ENCODE measurements at regions not wholly inside any gene's neighbourhood (a gene's known extent, or its start where the extent isn't known, plus 50 kb on each side); places are given as distances from the start of the nearest gene placed in this dataset.
"Not testable (repeated sequence)": the region's sequence is repeated elsewhere in the genome, so short reads cannot be mapped to it uniquely, and the experiment has no call there.

DNA sequence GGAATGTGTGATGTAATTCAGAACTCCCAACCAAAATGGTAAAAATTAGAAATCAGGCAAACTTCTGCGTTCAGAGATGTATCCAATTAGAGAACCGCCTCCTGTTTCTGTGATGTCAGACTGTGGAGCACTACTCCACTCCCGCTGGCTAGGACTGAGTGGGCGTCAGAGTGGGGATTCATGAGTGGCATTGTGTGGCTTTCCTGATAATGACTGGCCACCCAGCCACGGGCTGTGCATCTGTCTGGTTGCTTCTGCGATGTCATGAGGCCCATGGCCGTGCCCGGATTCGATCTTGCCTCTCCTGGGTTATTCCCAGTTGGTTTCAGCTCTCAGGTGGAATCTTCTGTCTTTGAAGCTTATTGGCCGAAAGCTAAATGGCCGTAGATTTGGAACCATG lies 87.1 kb upstream of the KCNA1 start:
- no peak for DNase-seq

DNA sequence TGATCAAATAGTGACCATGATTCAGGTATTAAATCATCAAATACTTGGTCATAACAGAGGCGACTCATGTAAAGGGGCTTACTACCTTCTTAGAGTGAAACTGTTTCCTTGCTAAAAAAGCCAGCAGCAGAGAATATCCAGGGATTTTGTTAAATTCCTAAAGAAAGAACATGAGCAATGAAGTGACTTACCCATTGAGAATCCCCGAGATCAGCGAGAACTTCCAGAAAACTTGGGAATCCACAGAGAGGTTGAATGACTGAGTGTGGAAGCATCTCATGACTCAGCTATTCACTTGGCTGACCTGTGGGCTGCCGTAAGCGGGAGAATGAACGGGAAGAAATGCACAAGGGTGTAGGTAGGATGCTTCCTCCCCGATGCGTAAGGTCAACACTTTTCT lies 85.3 kb upstream of the KCNA1 start:
- no peak for DNase-seq

DNA sequence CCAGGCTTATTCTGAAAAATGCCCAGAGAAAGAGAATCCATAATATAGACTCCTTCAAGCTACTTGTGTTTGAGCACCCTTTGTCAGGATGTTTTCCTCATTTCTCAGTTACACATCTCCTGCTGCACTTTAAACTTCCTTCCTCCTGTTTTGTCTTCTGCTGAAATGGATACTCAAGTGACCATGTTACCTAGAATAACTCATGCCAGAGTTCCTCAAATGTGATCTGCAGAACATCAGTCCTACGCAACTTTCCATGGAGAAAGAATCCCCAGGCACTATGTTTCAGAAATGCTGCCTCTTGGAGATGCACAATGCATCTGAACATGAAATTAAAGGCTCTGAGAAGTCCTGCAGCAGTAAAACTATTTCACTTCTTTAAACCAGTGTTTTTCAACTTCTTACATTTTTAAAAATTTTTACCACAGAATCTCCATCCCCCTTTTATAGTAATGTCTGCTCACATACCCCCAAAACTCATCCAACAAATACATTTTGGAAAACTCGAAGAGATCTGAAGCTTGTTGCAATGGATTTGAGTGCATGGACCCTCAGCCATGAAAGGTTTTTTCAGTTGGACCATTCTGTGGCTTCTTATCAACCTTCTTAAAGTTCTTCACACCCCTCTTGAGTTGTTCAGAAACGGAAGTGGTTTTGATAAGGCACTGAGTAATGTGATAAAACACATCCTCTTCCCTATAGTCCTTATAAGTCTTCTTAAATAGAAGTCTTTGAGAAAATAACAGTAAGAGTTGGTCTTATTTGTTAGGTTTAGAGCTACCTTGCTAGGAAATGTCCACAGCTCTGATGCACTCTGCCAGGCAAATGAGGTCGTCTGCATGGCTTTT lies 84.5 kb upstream of the KCNA1 start:
- no peak for DNase-seq

DNA sequence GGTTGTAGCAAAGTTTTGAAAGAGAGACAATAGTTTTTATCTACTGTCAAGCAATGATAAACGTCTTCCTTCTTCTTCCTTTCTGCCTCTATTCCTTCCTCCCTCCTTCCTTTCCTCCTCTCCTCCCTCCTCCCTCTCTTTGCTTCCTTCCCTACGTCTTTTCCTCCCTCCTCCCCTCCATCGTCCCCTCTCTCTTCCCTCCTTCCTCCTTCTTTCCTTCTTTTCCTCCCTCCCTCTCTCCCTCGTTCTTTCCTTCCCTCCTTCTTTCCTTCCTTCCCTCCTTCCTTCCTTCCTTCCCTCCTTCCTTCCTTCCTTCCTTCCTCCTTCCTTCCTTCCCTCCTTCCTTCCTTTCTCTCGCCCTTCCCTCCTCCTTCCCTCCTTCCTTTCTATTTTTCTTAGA lies 82.8 kb upstream of the KCNA1 start:
- no peak for DNase-seq

DNA sequence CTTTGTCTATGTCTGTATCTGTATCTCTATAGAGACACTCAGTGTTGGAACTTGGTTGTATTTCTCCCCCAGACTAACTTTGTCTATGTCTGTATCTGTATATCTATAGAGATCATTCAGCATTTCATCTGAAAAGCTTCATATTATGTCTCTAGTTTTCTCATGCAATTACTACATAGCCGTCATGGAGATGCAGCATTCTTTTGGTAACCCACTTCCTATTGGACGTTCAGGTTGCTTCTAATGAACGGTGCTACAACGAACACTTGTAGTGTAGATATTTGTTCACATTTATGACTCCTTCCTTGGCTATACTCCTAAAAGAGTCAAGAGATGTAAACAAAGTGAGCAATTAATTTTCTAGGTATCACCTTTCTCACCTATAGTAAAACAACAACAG lies 81.5 kb upstream of the KCNA1 start:
- no peak for DNase-seq

DNA sequence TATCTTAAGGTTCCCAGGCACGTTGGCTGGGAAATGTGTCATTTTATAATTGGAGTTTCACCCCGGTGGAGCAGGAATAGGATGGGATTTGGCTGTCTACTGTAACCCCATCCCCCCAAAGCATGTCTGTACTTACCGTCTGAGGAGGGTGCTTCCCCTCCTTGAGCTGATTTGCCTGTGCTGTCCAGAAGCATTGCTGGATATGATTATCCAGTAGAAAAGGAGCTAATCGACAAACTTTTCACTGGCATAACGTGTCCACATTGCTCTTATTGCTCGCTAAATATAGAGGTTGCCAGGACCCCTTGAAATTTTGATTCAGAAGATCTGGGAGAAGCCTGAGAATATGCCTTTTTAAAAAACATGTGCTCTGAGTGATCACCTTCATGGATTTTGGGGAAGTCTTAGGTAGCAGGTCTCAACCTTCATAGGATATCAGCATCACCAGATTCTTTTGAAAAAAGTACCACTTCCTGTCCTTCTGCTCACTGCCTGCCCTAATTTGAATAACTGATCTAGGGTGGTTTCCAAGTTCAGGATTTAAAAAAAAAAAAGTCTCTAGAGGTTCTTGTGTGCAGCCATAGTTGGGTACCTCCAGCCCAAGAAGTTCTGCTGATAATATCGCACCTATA lies 80.4 kb upstream of the KCNA1 start:
- no peak for DNase-seq

DNA sequence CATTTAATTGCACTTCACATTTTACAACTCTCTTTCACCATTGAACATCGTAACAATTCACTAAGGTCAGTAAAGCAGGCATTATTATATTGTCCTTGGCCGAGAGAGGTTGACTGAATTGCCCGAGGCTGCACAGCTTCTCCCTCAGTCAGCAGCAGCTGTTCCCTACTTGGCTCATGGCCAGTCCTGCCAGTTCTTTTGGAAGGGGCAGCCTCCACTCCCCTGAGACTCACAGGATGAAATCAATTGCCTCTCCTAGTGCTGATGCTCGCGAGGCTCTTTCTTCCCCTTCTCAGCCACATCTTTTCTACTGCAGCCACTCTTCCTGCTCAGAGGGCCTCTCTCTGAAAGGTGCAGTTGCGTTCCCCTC lies 79.9 kb upstream of the KCNA1 start:
- DNase-seq, result no peak

DNA sequence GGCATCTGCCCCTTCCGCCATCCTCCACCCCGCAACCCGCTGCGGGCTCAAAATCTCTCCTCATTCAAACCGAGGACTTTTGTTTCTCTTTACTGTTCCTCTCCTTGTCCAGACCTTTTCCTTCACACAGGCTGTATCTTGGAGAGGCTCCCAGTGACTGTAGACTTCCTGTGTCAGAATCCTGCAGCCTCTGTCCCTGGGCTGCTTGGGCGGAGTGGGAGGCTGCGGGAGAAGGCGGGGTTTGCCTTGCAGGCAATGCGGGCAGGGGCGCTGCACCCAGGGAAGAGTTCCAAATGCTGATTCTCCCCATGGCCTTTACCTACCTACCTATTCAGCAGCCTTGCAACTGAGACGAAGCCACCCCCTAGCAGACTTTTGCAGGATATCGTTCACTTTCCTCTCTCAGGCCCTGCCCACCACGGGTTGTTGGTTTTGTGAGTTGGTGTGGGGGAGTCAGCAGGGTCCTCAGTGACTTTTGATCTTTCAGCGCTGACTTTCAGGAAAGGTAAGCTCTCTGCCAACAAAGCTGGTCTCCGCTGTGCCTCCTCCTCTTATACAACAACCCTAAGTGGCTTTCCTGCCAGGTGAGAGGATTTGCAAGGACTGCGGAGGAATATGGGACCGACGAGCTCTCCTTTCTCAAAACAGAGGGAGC lies 79.0 kb upstream of the KCNA1 start:
- DNase-seq, result no peak

DNA sequence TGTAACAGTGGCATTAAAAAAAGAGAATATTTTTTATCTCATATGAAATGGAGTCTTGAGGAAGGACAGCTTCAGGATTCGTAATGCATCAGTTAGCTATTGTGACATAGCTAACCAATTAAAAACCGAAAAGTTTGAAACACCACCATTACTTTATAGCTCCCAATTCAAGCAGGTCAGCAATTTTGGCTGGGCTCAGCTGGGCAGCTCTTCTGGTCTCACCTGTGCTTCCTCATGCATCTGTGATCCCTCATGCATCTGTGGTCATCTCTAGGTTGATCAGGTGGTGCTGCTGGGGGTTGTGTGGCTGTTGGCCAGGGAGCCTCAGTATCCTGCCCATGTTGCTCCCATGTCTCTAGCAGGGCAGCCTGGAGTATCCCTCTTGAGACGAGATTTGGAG lies 76.7 kb upstream of the KCNA1 start:
- no peak for DNase-seq

DNA sequence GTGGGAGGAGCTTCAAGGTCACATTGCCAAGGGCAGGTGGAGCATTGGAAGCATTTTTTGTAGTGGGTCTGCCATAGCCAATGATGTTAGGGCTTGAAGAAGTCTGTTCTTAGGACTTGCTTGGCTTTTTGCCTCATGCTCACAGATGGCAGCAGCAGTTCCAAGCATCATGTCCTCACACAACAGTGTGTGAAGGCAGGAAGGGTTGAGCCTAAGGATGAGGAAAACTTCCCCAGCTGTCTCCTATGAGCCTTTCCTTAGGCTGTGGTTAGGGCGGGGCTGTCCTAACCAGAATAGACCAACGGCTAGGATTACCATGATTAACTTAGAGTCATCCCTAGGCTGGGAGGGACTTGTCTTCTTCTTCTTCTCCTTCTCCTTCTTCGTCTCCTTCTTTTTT lies 76.2 kb upstream of the KCNA1 start:
- DNase-seq, result no peak

DNA sequence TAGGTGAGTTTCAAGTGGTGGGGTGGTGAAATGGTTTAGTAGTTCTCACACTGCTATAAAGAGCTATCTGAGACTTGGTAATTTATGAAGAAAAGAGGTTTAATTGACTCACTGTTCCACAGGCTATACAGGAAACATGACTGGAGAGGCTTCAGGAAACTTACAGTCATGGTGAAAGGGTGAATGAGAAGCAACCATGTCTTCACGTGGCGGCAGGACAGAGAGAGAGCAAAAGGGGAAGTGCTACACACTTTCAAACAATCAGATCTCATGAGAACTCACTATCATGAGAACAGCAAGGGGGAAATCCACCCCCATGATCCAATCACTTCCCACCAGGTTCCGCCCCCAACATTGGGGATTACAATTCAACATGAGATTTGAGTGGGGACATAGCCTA lies 67.3 kb upstream of the KCNA1 start:
- DNase-seq, result not testable (repeated sequence)

DNA sequence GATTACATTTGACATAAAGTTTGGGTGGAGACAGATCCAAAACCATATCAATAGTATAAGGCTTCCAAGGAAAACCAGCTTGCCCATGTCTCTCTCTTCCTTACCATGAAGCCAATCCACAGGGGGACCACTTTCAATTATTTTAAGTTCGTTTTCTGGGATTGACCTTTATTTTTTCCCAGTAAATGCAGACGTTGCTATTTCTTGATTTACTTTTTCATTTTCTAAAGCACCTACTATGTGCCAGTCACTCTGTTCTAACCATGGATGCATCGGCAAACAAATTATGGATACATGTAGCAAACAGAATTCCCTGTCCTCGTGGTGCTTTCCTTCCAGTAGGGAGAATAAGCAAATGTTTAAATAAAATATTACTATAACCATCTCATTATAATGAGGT lies 65.8 kb upstream of the KCNA1 start:
- DNase-seq, result no peak

DNA sequence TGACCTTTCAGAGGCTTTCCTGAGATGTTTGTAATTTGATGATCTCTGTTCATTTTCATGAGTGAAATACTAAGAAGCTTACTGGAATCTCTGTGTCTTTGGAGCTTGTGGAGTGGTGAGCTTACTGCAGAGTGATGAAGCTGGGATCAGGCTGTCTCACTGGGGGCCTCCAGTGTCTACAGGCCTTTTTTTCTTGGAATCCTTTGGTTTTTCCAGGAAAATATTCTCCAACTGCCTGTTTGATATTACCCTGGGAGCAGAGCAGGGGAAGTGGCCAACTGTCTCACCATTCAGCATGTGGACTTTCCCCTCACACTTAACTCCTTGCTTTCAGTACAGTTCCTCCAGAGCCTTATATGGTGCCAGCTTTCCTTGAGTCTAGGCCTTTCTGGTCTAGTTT lies 62.0 kb upstream of the KCNA1 start:
- no peak for DNase-seq

DNA sequence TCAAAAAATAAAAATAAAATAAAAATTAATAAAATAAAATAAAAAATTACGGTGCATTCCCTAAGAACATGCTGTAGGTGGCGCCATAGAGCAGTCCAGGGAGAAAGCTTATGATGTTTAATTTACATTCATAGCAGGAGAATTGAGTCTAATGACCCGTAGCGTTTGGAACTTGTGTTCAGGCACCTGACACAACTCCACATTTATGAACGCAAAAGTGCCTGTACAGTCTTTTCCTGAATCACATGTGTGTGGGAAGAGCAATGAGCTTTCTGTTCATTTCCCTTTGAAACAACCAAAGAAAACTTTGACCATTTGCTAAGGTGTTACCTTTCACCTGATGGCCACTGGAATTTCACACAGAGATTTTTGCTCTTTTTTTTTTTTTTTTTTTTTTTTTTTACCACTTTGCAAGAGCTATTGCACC lies 60.6 kb upstream of the KCNA1 start:
- no peak for DNase-seq

DNA sequence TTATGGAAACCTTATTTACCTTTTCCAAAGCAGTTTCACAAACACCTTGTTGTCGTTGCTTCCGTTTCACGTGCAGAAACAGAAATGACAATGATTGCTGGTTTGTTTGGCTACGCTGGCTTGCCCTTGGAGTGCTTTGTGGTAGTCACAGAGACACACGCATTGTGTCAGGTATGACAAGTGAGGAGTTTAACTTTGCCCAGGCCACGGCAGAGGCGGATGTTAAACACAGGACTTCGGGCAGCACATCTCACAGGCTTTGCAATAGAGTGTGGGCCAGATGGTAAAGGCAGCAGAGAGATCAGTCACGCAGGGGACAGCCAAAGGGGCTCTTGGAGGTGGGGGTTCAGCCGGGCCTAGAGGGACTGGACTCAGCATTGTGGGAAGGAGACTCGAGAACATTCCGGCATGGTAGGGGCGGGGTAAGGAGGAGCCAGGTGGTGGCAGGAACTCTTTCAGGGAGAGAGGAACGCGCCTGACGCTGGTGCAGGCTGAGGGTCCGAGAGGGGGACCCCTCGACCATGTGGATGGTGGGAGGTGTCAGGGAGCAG lies 59.8 kb upstream of the KCNA1 start:
- DNase-seq, result no peak

DNA sequence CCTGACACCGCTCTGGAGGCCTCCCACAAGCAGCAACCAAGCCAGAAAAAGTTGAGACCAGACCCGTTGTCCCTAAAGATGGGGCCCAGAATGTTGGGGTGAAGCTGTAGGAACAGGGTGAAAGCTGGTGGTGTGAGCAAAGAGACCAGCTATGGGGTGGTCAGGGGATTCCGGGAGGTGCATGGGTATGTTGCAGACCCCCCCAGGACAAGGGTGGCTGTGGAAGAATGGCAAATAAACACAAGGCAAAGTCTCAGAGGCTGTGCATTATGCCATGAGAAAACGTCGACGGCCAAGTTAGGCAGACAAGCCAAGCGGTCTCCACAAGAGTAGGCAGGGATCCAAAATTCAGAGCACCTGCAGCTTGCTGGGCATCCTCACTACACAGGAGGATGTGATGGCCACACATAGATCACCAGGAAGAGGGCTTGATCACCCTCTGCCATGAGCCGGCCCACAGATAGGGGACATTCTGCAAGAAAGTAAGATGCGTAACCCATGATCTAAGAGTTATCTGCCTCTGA lies 58.8 kb upstream of the KCNA1 start:
- DNase-seq, result no peak

DNA sequence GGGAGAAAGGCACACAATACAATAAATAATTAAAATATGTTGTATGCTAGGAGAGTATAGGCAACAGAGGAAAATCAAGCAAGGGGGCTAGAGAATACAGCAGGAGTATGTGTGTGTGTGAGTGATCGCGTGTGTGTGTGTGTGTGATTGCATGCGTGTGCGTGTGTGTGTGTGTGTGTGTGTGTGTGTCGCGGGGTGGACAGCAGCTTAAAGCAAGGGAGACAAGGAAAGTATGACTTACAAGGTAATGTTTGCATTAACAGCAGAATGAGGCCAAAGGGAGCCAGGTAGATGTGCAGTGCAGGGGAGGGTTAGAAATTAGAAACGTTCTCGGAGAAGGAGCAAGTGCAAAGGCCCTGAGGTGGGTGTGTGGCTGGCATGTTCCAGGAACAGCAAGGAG lies 57.4 kb upstream of the KCNA1 start:
- no peak for DNase-seq

DNA sequence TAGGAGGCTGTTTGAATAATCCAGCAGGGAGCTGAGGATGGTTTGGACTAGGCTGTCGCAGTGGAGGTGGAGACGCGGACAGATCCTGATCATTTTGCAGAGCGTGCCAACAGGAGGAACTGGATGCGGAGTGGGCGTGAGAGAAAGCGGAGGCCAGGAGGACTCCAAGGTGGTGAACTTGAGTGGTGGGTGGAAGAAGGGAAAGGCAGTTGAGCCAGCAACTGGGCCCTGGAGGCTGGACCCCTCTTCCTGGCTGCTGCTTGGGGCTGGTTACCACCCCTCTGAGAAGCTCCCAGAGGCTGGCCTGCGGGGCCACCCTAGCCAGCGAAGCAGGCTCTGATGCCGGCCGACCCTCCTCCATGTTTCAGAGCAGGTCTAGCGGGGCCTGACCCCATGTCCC lies 56.8 kb upstream of the KCNA1 start:
- no peak for DNase-seq

DNA sequence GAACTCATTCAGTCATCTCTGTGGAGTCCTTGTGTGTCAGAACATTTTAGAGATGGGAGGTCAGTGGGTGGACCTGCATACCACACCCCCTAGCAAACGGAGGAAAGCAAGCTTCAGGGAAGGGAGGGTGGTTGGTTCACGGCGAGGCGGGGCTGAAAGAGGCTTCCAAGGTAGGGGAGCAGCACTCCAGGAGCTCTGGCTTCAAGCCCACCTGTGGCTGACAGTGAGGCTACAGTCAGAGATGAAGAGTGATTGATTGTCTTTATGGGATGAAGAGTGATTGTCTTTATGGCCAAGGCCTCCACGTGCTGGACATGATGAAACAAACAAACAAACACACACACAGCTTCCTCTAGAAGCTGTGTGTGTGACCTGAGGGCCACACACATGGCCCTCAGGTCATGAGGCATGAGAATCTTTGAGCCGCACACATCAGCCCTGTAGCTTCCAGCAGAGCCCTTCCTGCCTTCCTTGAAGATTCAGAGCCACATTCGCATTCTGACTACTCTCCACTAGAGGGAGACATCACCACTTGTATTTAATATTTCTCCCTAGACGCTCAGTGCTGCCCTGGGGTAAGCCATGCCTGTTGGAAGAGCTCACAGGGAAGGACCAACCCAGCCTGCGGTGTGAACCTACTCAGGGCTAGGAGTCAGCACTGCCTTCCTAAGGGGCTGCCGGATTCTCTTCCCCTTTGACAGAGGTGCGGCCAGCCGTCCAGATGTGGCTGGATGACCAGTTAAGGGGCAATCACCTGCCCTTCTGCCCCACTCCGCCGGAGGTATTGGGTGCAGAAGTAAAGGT lies 54.4 kb upstream of the KCNA1 start:
- peak; percentile 34 for DNase-seq

DNA sequence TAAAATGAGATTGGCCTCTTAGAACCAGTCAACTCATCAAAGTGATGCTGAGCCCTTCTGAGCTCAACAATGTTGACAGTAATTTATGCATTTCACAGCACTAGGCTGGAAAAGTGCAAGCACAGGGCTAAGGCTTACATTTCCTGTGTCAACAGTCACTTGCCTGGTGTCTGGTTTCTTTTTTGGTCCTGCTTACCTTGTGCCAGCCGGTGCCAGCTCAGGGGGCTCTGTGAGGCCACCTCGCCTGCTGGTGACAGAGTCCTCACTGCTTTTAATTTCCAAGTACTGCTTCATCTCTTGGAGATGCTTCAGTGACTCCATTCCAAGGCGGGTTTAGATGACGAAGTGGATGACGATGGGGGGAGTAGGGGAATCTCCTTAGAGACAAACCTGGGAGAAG lies 53.1 kb upstream of the KCNA1 start:
- DNase-seq, result no peak

DNA sequence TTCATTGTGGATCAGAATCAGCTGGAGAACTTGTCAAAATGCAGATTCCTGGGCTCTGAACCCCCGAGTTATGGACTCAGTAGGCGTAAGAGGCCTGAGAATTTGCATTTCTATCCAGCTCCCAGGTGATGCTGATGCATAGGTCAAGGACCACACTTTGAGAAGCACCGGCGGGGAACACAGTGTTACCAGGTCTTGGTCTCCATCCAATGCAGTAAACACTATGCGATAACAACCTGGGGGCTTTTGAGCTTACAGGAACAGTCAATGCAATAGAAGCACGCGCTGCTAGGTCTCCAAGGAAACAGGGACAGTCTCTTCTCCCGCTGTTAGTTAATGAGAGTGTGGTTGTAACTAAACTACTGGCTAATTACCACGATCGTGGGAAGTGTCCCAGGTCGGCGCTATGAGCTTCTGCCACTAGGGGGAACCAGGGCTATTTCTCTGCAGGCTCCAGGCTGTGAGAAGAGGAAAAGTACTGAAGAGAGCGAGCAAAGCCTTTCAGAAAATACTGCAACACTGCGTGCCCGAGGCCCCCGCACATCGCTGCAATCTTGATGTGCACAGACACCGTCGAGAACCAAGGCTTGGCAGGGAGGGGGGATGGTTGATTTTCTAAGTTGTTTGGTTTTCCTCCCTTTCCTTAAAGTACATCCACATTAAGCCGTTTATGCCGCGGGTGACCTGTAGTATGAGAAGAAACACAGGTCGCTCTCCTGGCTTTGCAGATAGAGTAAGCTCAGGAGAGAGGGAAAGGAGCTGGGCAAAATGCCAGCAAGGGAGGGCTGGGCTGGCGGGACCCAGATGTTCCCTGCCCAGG lies 52.0 kb upstream of the KCNA1 start:
- peak; percentile 57 for DNase-seq

DNA sequence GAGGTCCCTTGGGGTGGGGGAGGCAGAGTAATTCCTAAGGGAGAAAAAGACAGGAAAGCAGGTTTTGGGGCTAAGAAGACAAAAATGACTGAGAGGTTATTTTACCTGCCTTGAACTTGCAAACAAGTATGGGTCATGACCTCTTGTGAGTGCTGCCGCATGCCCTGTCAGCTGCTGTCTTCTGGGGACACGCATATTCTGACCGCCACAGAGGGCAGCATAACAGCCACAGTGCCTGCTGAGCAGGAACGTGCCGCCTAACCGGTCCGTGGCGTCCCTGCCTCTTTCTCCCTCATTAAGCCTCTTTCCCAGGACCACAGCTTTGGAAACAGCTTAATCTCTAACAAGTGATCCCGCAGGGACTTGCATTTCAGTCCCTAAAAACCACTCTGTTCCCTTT lies 51.3 kb upstream of the KCNA1 start:
- DNase-seq, result no peak
